GM23248 (cell line): ENCODE measurements at regions not wholly inside any gene's neighbourhood (a gene's known extent, or its start where the extent isn't known, plus 50 kb on each side); places are given as distances from the start of the nearest gene placed in this dataset.

ENCODE experiments used
- DNase-seq: peaks from one replicate; pipeline ENCODE4 v3.0.0-alpha.2; 2015
- H2AFZ ChIP-seq: fragments of 200-600 bp; sonication (generic); 2 replicates; pipeline ENCODE4 v1.6.1; 2016; ENCODE audit warnings: antibody characterized with exemption
- H3F3A ChIP-seq: fragments of 200-600 bp; sonication (generic); 2 replicates; pipeline ENCODE4 v1.6.1; 2016; ENCODE audit warnings: mild to moderate bottlenecking, antibody characterized with exemption, mixed run types; ENCODE audit not compliant: insufficient read depth
- H3K27ac ChIP-seq: fragments of 200-600 bp; sonication (generic); 2 replicates; pipeline ENCODE4 v1.5.1; 2016; ENCODE audit warnings: mild to moderate bottlenecking
- H3K27me3 ChIP-seq: fragments of 200-600 bp; sonication (generic); replicated peaks from 2 replicates; pipeline ENCODE4 v1.6.1; 2016; ENCODE audit warnings: mild to moderate bottlenecking; ENCODE audit not compliant: insufficient read depth
- H3K36me3 ChIP-seq: fragments of 200-600 bp; sonication (generic); 2 replicates; pipeline ENCODE4 v1.6.1; 2016; ENCODE audit warnings: low read depth, mild to moderate bottlenecking
- H3K4me1 ChIP-seq: fragments of 200-600 bp; sonication (generic); 2 replicates; pipeline ENCODE4 v1.6.1; 2016; ENCODE audit warnings: mild to moderate bottlenecking; ENCODE audit not compliant: insufficient read depth
- H3K4me2 ChIP-seq: fragments of 200-600 bp; sonication (generic); one replicate; pipeline ENCODE4 v1.6.1; 2016; ENCODE audit warnings: mild to moderate bottlenecking; ENCODE audit not compliant: unreplicated experiment
- H3K4me3 ChIP-seq: fragments of 200-600 bp; sonication (generic); 2 replicates; pipeline ENCODE4 v1.5.1; 2016; ENCODE audit warnings: mild to moderate bottlenecking
- H3K79me2 ChIP-seq: fragments of 200-600 bp; sonication (generic); 2 replicates; pipeline ENCODE4 v1.6.1; 2016; ENCODE audit warnings: mild to moderate bottlenecking; ENCODE audit not compliant: insufficient read depth
- H3K9ac ChIP-seq: fragments of 200-600 bp; sonication (generic); 2 replicates; pipeline ENCODE4 v1.6.1; 2016; ENCODE audit warnings: mild to moderate bottlenecking
- H3K9me2 ChIP-seq: fragments of 200-600 bp; sonication (generic); 2 replicates; pipeline ENCODE4 v1.6.1; 2016; ENCODE audit warnings: mixed run types, mild to moderate bottlenecking, moderate library complexity; ENCODE audit not compliant: insufficient read depth
- H3K9me3 ChIP-seq: fragments of 200-600 bp; sonication (generic); one replicate; pipeline ENCODE4 v1.6.1; 2017; ENCODE audit warnings: low read depth
- H4K20me1 ChIP-seq: fragments of 200-600 bp; sonication (generic); 2 replicates; pipeline ENCODE4 v1.6.0; 2016; ENCODE audit not compliant: insufficient read depth
- EZH2 ChIP-seq: fragments of 200-600 bp; sonication (generic); IDR thresholded peaks from 2 replicates; pipeline ENCODE4 v1.6.1; 2018; ENCODE audit warnings: antibody characterized with exemption, mild to moderate bottlenecking; ENCODE audit not compliant: insufficient read depth, poor library complexity, severe bottlenecking
- EZH2phosphoT487 ChIP-seq: fragments of 200-600 bp; sonication (generic); IDR thresholded peaks from 2 replicates; pipeline ENCODE4 v1.6.1; 2018; ENCODE audit warnings: antibody characterized with exemption, moderate library complexity, mild to moderate bottlenecking, low read depth; ENCODE audit not compliant: insufficient read depth
- WGBS, 2 experiments: methylation state at CpG; one replicate each; pipeline ENCODE4 v1.1.6; 2015 to 2017; ENCODE audit warnings: low lambda C conversion rate in 2 of 2, low coverage in 1 of 2; ENCODE audit errors: missing lambda C conversion rate in 2 of 2; 5-methylcytosine and 5-hydroxymethylcytosine counted together
- in situ Hi-C: fragments of 300-500 bp; cut with MboI; formaldehyde crosslinking; loops from 2 replicates; pipeline ENCODE4 v1.15.0; 2020

GRCh38 chr7:26022982-26023381 lies 129.0 kb upstream of the NFE2L3 start:
- in situ Hi-C loops = no loop called here
- Histone ChIP-seq H3K9me2 (no peaks in the 10 kb centered on the region), H3K4me2 (no peak overlapping the region), H3K27me3 (no peaks in the 10 kb centered on the region), H3K36me3 (no peaks in the 10 kb centered on the region), H3K9me3 (no peaks in the 10 kb centered on the region), H3K79me2 (no peaks in the 10 kb centered on the region), H3K4me1 (no peaks in the 10 kb centered on the region), H4K20me1 (no peaks in the 10 kb centered on the region), H3K9ac (no peak overlapping the region), H3F3A (no peaks in the 10 kb centered on the region), H2AFZ (no peak overlapping the region), H3K4me3 (no peak overlapping the region), H3K27ac (no peak overlapping the region)
- TF ChIP-seq EZH2 (no peak), EZH2phosphoT487 (no peak)
- peak; percentile 7 for DNase-seq
- WGBS, 2 experiments = 2 to 4% methylated on average over 3 of the region's 3 CpGs

GRCh38 chr7:26029911-26030310 lies 122.1 kb upstream of the NFE2L3 start:
- Histone ChIP-seq H3K79me2 (no peaks in the 10 kb centered on the region), H4K20me1 (no peaks in the 10 kb centered on the region), H3K9ac (no peak overlapping the region), H3K4me3 (no peak overlapping the region), H3F3A (no peaks in the 10 kb centered on the region), H3K9me2 (no peaks in the 10 kb centered on the region), H3K9me3 (no peaks in the 10 kb centered on the region), H3K27ac (no peak overlapping the region), H3K36me3 (no peaks in the 10 kb centered on the region), H2AFZ (no peak overlapping the region), H3K27me3 (no peaks in the 10 kb centered on the region), H3K4me2 (no peak overlapping the region), H3K4me1 (no peaks in the 10 kb centered on the region)
- 68 to 73% methylated on average over 3 of the region's 3 CpGs for WGBS, 2 experiments
- no peak for DNase-seq
- in situ Hi-C loops = no loop called here
- TF ChIP-seq EZH2phosphoT487 (no peak), EZH2 (no peak)

GRCh38 chr7:26034391-26034790 lies 117.6 kb upstream of the NFE2L3 start:
- H3K9me3 ChIP-seq = no peaks in the 10 kb centered on the region
- H3K27ac ChIP-seq = no peak overlapping the region
- TF ChIP-seq EZH2phosphoT487 (no peak), EZH2 (no peak)
- H3F3A ChIP-seq = no peaks in the 10 kb centered on the region
- no peaks in the 10 kb centered on the region for H3K79me2 ChIP-seq
- no peaks in the 10 kb centered on the region for H4K20me1 ChIP-seq
- WGBS, 2 experiments = 39% methylated on average over 3 of the region's 3 CpGs
- no peaks in the 10 kb centered on the region for H3K9me2 ChIP-seq
- H3K27me3 ChIP-seq = no peaks in the 10 kb centered on the region
- no peak overlapping the region for H3K4me2 ChIP-seq
- no peaks in the 10 kb centered on the region for H3K36me3 ChIP-seq
- H3K4me1 ChIP-seq = no peaks in the 10 kb centered on the region
- H3K9ac ChIP-seq = no peak overlapping the region
- in situ Hi-C loops = no loop called here
- no peak overlapping the region for H3K4me3 ChIP-seq
- H2AFZ ChIP-seq = no peak overlapping the region
- DNase-seq = no peak

GRCh38 chr7:26035552-26035951 lies 116.4 kb upstream of the NFE2L3 start:
- Histone ChIP-seq H3K27me3 (no peaks in the 10 kb centered on the region), H3K4me2 (no peak overlapping the region), H4K20me1 (no peaks in the 10 kb centered on the region), H3K4me1 (no peaks in the 10 kb centered on the region), H2AFZ (no peak overlapping the region), H3K36me3 (no peaks in the 10 kb centered on the region), H3K9me3 (no peaks in the 10 kb centered on the region), H3K27ac (no peak overlapping the region), H3F3A (no peaks in the 10 kb centered on the region), H3K4me3 (no peak overlapping the region), H3K79me2 (no peaks in the 10 kb centered on the region), H3K9me2 (no peaks in the 10 kb centered on the region), H3K9ac (no peak overlapping the region)
- in situ Hi-C loops = no loop called here
- DNase-seq = no peak
- TF ChIP-seq EZH2 = no peak
- TF ChIP-seq EZH2phosphoT487 = no peak

GRCh38 chr7:26036092-26036491 lies 115.9 kb upstream of the NFE2L3 start:
- H2AFZ ChIP-seq = no peak overlapping the region
- H3K27me3 ChIP-seq = no peaks in the 10 kb centered on the region
- no peak overlapping the region for H3K27ac ChIP-seq
- in situ Hi-C loops = no loop called here
- no peaks in the 10 kb centered on the region for H4K20me1 ChIP-seq
- H3K4me3 ChIP-seq = no peak overlapping the region
- H3K9me3 ChIP-seq = no peaks in the 10 kb centered on the region
- no peaks in the 10 kb centered on the region for H3K79me2 ChIP-seq
- 11 to 13% methylated on average over 1 of the region's 1 CpG for WGBS, 2 experiments
- no peaks in the 10 kb centered on the region for H3K36me3 ChIP-seq
- H3K9me2 ChIP-seq = no peaks in the 10 kb centered on the region
- DNase-seq = no peak
- H3K9ac ChIP-seq = no peak overlapping the region
- no peaks in the 10 kb centered on the region for H3K4me1 ChIP-seq
- TF ChIP-seq EZH2phosphoT487 (no peak), EZH2 (no peak)
- no peaks in the 10 kb centered on the region for H3F3A ChIP-seq
- no peak overlapping the region for H3K4me2 ChIP-seq
